GM19438 (cell line): ENCODE measurements at regions not wholly inside any gene's neighbourhood (a gene's known extent, or its start where the extent isn't known, plus 50 kb on each side); places are given as distances from the start of the nearest gene placed in this dataset.
A peak's percentile ranks its signal among the peaks of the same experiment; 100 is the strongest.

Experiments used
- ATAC-seq: cut with Tn5 transposase; IDR thresholded peaks from one replicate; pipeline ENCODE4 v1.9.1; 2021; ENCODE audit warnings: low read depth; ENCODE audit not compliant: unreplicated experiment

- peak; percentile 84 for ATAC-seq
These were observed 206.4 kb upstream of the CITED2 start for GRCh38 chr6:139580592-139581484.

- no peak for ATAC-seq
These were observed 203.5 kb upstream of the CITED2 start for GRCh38 chr6:139577763-139578604.

GRCh38 chr6:139577124-139577762, 202.8 kb upstream of the CITED2 start:
- ATAC-seq, result no peak

GRCh38 chr6:139572001-139572400, 197.6 kb upstream of the CITED2 start:
- no peak for ATAC-seq

- ATAC-seq, result no peak
These were observed 195.7 kb upstream of the CITED2 start for GRCh38 chr6:139570166-139570565.

GRCh38 chr6:139569566-139569965, 195.1 kb upstream of the CITED2 start:
- ATAC-seq, result no peak

GRCh38 chr6:139568956-139569538, 194.6 kb upstream of the CITED2 start:
- ATAC-seq, result no peak

DNA sequence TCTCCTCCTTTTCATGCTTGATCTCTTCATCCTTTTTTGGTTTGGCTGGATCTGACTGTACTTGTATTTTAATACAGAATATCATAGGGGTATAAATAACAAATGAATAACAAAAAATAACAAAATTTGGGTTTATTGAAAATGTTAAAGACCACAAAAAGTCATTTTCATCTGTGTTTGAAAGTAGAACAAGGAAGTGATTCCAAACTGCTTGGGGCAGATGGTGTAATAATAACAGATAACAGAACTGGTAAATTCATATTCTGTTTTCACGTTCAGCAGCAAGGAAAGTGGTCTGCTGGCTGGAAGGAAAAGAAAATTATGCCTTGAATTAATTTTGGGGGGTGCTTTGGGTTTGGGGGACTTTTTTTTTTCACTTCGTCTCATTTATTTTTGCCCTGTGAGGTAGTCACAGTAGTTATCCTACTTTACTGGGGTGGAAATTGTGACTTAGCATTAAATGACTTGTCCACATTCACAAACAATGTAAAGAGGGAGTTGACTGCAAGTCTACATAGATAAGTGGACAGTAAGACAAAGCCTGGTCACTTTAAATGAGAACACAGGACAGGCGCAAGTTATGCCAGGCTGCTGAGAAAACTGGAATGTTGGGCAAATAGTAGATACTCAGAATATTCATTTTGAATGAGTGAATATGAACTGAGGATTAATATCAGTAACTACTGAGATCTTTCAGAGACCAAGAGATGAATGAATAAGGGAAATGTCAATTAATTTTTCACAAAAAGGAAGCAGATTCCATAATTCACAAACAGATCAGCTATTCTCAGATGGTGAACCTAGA, 193.9 kb upstream of the CITED2 start:
- ATAC-seq, result no peak

- no peak for ATAC-seq
These were observed 192.6 kb upstream of the CITED2 start for GRCh38 chr6:139567095-139567494.

DNA sequence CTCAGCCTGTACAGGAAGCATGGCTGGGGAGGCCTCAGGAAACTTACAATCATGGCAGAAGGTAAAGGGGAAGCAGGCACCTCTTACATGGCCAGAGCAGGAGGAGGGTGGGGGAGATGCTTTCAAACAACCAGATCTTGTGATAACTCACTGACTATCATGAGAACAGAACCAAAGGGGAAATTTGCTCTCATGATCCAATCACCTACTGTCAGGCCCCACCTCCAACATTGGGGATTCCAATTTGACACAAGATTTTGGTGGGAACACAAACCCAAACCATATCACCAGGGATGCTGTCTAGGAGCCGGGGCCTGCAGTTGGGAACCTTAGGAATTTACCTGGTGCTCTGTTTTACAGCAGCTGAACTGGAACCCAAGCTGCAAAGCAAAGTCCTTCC, 191.1 kb upstream of the CITED2 start:
- no peak for ATAC-seq

DNA sequence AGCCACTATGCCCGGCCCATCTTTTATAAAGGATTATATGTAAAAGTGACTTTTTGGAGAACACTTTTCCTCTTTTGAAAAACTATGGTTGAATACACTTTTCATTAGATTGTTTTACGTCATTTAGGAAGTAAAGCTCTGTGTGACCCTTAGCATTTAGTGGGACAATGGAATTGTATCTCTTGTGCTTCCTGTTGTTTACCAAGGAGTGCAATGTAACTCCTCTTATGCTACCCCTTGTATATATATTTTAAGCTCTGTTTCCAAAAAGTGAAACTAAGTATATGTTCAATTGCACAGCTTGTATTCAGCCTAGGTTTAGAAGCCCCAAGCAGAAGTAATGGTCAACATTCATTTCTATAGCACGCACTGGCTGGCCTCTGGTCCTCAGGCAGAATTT, 183.1 kb upstream of the CITED2 start:
- ATAC-seq, result no peak

DNA sequence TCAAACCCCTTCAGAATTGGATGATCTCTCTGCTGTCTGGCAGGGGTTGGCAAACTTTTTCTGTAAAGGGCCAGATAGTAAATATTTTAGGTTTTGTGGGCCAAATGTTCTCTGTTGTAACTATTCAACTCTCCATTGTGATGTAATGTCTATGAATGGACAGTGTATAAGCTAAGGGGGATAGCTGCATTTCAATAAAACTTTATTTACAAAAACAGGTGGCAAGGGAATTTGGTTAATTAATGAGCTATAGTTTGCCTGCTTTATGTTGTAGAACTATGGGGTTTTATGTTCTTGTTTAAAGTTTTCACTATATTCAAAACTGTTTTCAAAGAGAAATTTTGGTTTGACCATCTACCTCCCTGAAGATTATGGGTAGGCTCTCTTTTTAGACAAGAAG, 182.1 kb upstream of the CITED2 start:
- no peak for ATAC-seq

DNA sequence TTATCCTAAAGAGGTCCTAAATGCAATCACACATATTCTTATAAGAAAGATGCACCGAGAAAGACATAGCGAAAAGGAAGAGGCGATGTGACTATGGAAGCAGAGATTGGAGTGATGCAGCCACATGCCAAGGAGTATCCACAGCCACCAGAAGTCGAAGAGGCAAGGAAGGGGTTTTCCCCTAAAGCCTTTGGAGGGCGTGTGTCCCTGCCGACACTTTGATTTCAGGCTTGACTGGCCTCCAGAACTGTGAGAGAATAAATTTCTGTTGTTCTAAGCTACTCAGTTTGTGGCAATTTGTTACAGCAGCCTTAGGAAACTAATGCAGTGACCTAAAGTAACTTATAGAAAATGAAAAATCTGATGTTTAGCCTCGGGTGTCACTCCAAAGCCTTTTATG, 179.5 kb upstream of the CITED2 start:
- no peak for ATAC-seq

DNA sequence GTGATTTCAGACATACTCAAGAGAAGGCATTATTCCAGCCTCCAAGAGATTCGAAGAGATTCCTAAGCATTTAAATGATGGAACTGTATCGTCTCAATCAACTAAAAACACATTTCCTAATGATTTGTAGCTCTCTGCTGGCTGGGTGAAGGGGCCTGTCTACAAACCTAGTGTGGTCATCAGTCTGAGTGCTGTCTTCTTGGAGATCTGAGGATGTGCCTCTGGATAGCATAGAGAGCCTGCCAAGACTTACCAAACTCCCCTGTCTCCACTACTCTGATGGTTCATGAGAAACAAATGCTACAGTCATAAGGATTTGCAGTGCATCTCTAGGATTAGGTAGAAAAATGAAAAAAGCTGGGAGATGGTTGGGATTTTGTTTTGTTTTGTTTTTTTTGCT, 176.9 kb upstream of the CITED2 start:
- no peak for ATAC-seq

DNA sequence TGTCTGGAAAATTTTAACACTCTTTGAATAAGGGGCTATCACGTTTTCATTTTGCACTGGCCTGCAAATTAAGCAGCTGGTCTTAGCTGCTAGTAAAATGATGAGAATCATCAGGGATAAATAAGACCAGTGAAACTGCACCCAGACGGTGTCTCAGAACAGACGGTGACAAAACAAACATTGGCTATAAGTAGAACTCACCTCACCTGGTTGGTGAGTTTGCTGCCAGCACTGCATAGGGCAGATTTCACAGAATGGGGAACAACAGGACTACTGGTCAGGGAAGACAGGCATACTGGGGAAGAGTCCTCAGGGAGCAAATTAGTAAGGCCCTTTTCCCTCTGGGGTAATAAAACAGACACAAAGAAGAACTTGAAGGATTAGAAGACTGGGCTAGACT, 175.9 kb upstream of the CITED2 start:
- ATAC-seq, result no peak

GRCh38 chr6:139549561-139550070, 175.2 kb upstream of the CITED2 start:
- ATAC-seq, result no peak

DNA sequence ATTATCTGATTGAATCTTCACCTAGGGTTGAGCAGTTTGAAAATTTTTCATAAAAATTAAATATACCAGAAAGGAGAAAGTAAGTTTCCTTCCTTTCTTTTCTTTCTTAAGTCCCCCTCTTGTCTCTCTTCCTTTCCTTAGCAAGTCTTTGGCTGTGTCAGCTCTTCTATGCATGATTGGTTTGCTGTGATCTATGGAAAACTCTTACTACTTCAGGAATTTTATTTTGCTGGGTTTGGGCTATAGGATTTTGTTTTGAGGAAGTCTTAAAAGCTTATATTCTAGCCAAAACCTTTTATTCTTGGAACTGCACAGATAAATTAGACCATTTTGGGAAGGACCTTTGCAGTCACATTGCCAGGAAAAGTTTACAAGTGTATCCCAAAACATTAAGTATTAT, 173.4 kb upstream of the CITED2 start:
- ATAC-seq, result no peak

GRCh38 chr6:139547122-139547776, 172.8 kb upstream of the CITED2 start:
- ATAC-seq, result no peak

DNA sequence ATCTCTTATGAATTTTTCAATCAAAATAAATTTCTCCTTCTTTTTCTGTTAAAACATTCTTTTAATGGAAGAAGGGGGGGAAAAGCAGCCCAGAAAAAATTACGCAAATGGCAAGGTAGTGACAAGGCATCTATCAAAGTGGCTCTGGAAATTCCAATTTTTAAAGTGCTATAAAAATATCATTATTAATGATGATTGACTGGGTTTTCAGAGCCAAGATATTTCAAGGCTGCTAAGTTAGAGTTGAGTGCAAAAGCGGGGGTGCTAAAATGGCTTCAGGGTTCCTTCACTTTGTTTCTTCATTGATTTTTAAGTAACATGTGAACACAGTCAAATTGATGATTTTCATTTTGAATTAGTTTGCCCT, 171.6 kb upstream of the CITED2 start:
- ATAC-seq, result no peak
